WTC11 (cell line): ENCODE measurements at regions not wholly inside any gene's neighbourhood (a gene's known extent, or its start where the extent isn't known, plus 50 kb on each side); places are given as distances from the start of the nearest gene placed in this dataset.

Source experiments
- ATAC-seq: fragments of 200-7000 bp; cut with Tn5 transposase; 2 replicates; pipeline ENCODE4 v1.10.0; 2021; ENCODE audit warnings: mild to moderate bottlenecking, moderate library complexity
- CTCF ChIA-PET: fragments of 300-600 bp; sonication (Branson Sonifier 250); formaldehyde crosslinking; loops from one replicate; lab custom pipeline; 2021; ENCODE audit warnings: antibody characterized with exemption; lab: Charles Lee
- POLR2A ChIA-PET: fragments of 350-600 bp; sonication (Branson Sonifier 250); formaldehyde crosslinking; loops from one replicate; lab custom pipeline; 2021; ENCODE audit warnings: antibody characterized with exemption; lab: Charles Lee
- DNase-seq: peaks from one replicate; pipeline ENCODE4 v3.0.0; 2021; ENCODE audit warnings: low spot score
- H3K27ac Mint-ChIP-seq: 2 replicates; pipeline ENCODE4 v1.8.0; 2021; ENCODE audit warnings: mixed read lengths
- H3K27me3 Mint-ChIP-seq: 2 replicates; pipeline ENCODE4 v1.8.0; 2021; ENCODE audit warnings: low read depth, mild to moderate bottlenecking, moderate library complexity, mixed read lengths
- H3K36me3 Mint-ChIP-seq: 2 replicates; pipeline ENCODE4 v1.8.0; 2021; ENCODE audit warnings: mixed read lengths
- H3K4me1 Mint-ChIP-seq: 2 replicates; pipeline ENCODE4 v1.8.0; 2022; ENCODE audit warnings: mixed read lengths
- H3K4me3 Mint-ChIP-seq: 2 replicates; pipeline ENCODE4 v1.8.0; 2021; ENCODE audit warnings: mild to moderate bottlenecking, moderate library complexity, mixed read lengths
- H3K9me3 Mint-ChIP-seq: 2 replicates; pipeline ENCODE4 v1.8.0; 2021; ENCODE audit warnings: mixed read lengths
- AFF4 ChIP-seq: sonication (generic); formaldehyde crosslinking; IDR thresholded peaks from 2 replicates; pipeline ENCODE4 v1.8.1; 2023; ENCODE audit warnings: mild to moderate bottlenecking, missing genetic modification reagents, borderline replicate concordance
- ATF6 ChIP-seq: sonication (generic); formaldehyde crosslinking; IDR thresholded peaks from 2 replicates; pipeline ENCODE4 v1.8.1; 2023; ENCODE audit warnings: mild to moderate bottlenecking, missing genetic modification reagents
- CTCF ChIP-seq: fragments of 200-600 bp; IDR thresholded peaks from 2 replicates; pipeline ENCODE4 v1.8.0; 2022; ENCODE audit warnings: antibody characterized with exemption
- E2F1 ChIP-seq: sonication (generic); formaldehyde crosslinking; IDR thresholded peaks from 2 replicates; pipeline ENCODE4 v1.8.0; 2022; ENCODE audit warnings: mild to moderate bottlenecking, missing genetic modification reagents
- E2F5 ChIP-seq: sonication (generic); formaldehyde crosslinking; IDR thresholded peaks from 2 replicates; pipeline ENCODE4 v1.8.1; 2022; ENCODE audit warnings: mild to moderate bottlenecking, moderate library complexity, missing genetic modification reagents
- FOXJ3 ChIP-seq: sonication (generic); formaldehyde crosslinking; IDR thresholded peaks from 2 replicates; pipeline ENCODE4 v1.9.0; 2021; ENCODE audit warnings: missing genetic modification reagents, mild to moderate bottlenecking, borderline replicate concordance
- GABPB1 ChIP-seq: sonication (generic); formaldehyde crosslinking; IDR thresholded peaks from 2 replicates; pipeline ENCODE4 v1.8.1; 2023; ENCODE audit warnings: mild to moderate bottlenecking, missing genetic modification reagents
- HMGA2 ChIP-seq: fragments of 250-450 bp; sonication (Bioruptor Pico); IDR thresholded peaks from 2 replicates; pipeline ENCODE4 v1.4.0; 2021; ENCODE audit warnings: mild to moderate bottlenecking, moderate library complexity
- JAZF1 ChIP-seq: fragments of 250-450 bp; sonication (Bioruptor Pico); IDR thresholded peaks from 2 replicates; pipeline ENCODE4 v1.9.0; 2021; ENCODE audit warnings: moderate library complexity, mild to moderate bottlenecking, inconsistent platforms
- JUN ChIP-seq: sonication (generic); formaldehyde crosslinking; IDR thresholded peaks from 2 replicates; pipeline ENCODE4 v1.8.0; 2023; ENCODE audit warnings: mild to moderate bottlenecking, missing genetic modification reagents
- MYBL2 ChIP-seq: sonication (generic); formaldehyde crosslinking; IDR thresholded peaks from 2 replicates; pipeline ENCODE4 v1.8.1; 2023; ENCODE audit warnings: mild to moderate bottlenecking, moderate library complexity, missing genetic modification reagents
- NFYB ChIP-seq: sonication (generic); formaldehyde crosslinking; conservative IDR thresholded peaks from 2 replicates; pipeline ENCODE4 v1.8.0; 2022; ENCODE audit warnings: low read depth, missing genetic modification reagents
- NR3C1 ChIP-seq: sonication (generic); formaldehyde crosslinking; conservative IDR thresholded peaks from 2 replicates; pipeline ENCODE4 v1.8.1; 2023; ENCODE audit warnings: low read depth, mild to moderate bottlenecking, missing genetic modification reagents
- SMAD3 ChIP-seq: sonication (generic); formaldehyde crosslinking; IDR thresholded peaks from 2 replicates; pipeline ENCODE4 v1.8.0; 2022; ENCODE audit warnings: missing genetic modification reagents, mild to moderate bottlenecking, borderline replicate concordance
- TCF7 ChIP-seq: sonication (generic); formaldehyde crosslinking; IDR thresholded peaks from 2 replicates; pipeline ENCODE4 v1.8.0; 2022; ENCODE audit warnings: mild to moderate bottlenecking, low read depth, missing genetic modification reagents, moderate library complexity
- USF1 ChIP-seq: sonication (generic); formaldehyde crosslinking; IDR thresholded peaks from 2 replicates; pipeline ENCODE4 v1.8.0; 2022; ENCODE audit warnings: mild to moderate bottlenecking, missing genetic modification reagents
- ZNF219 ChIP-seq: sonication (generic); formaldehyde crosslinking; IDR thresholded peaks from 2 replicates; pipeline ENCODE4 v1.8.0; 2023; ENCODE audit warnings: missing genetic modification reagents, mild to moderate bottlenecking, borderline replicate concordance
- ZNF317 ChIP-seq: sonication (generic); formaldehyde crosslinking; IDR thresholded peaks from 2 replicates; pipeline ENCODE4 v1.8.1; 2023; ENCODE audit warnings: low read depth, mild to moderate bottlenecking, moderate library complexity, missing genetic modification reagents, borderline replicate concordance
- ZNF423 ChIP-seq: fragments of 250-450 bp; sonication (Bioruptor Pico); IDR thresholded peaks from 2 replicates; pipeline ENCODE4 v2.1.2; 2022; ENCODE audit warnings: mild to moderate bottlenecking, moderate library complexity
- ZNF512 ChIP-seq: sonication (generic); formaldehyde crosslinking; IDR thresholded peaks from 2 replicates; pipeline ENCODE4 v1.8.1; 2022; ENCODE audit warnings: missing genetic modification reagents, borderline replicate concordance

- POLR2A ChIA-PET, result no interaction called here
- 0 out of 2 replicates have a peak, but pooled peaks cover 5% of the 10 kb centered on the region for H3K27me3 Mint-ChIP-seq
- H3K4me3 Mint-ChIP-seq, result no peak overlapping the region
- no peak for ATAC-seq
- H3K9me3 Mint-ChIP-seq, result peaks cover 4% of the 10 kb centered on the region
- DNase-seq, result no peak
- H3K27ac Mint-ChIP-seq, result no peak overlapping the region
- CTCF ChIA-PET, result no interaction called here
- peaks cover 3% of the 10 kb centered on the region; the same call in 1 of the 2 replicates for H3K36me3 Mint-ChIP-seq
- H3K4me1 Mint-ChIP-seq, result peaks cover 33% of the 10 kb centered on the region
- TF ChIP-seq USF1 (no peak), ZNF317 (CRISPR knock-in tag) (no peak), FOXJ3 (CRISPR knock-in tag) (no peak), TCF7 (CRISPR knock-in tag) (no peak), ATF6 (CRISPR knock-in tag) (no peak), JUN (CRISPR knock-in tag) (no peak), NFYB (CRISPR knock-in tag) (no peak), JAZF1 (CRISPR knock-in tag) (no peak), ZNF512 (no peak), CTCF (no peak), AFF4 (CRISPR knock-in tag) (no peak), GABPB1 (no peak), E2F5 (CRISPR knock-in tag) (no peak), HMGA2 (CRISPR knock-in tag) (no peak), ZNF423 (CRISPR knock-in tag) (no peak), NR3C1 (no peak), E2F1 (CRISPR knock-in tag) (no peak), SMAD3 (CRISPR knock-in tag) (no peak), ZNF219 (no peak), MYBL2 (CRISPR knock-in tag) (no peak)
Observed at GRCh38 chr12:5248999-5249526, 182.8 kb upstream of the NTF3 start.
